H1 (cell line): ENCODE measurements at regions not wholly inside any gene's neighbourhood (a gene's known extent, or its start where the extent isn't known, plus 50 kb on each side); places are given as distances from the start of the nearest gene placed in this dataset.

ENCODE experiments used
- CTCF ChIA-PET: fragments of 300-600 bp; sonication (Branson Sonifier 250); formaldehyde crosslinking; loops from one replicate; lab custom pipeline; 2021; ENCODE audit not compliant: partially characterized antibody; lab: Charles Lee
- POLR2A ChIA-PET: fragments of 300-600 bp; sonication (Branson Sonifier 250); formaldehyde crosslinking; loops from one replicate; lab custom pipeline; 2021; ENCODE audit warnings: inconsistent platforms; ENCODE audit not compliant: partially characterized antibody; lab: Charles Lee
- DNase-seq, 2 experiments: peaks; one replicate each; pipeline versions ENCODE4 v3.0.0 to v3.0.0-alpha.2; 2010 to 2022; ENCODE audit warnings: low spot score in 2 of 2, low read depth in 1 of 2, mixed read lengths in 1 of 2
- FAIRE-seq: peaks from 2 replicates; lab custom pipeline; 2011; peaks lifted over from hg19 to GRCh38; lab: Jason Lieb, UNC
- H2AFZ ChIP-seq: 2 replicates; pipeline ENCODE4 v1.8.1; 2012; ENCODE audit warnings: low read length, inconsistent platforms
- H2AK5ac ChIP-seq: 2 replicates; pipeline ENCODE4 v1.6.1; 2013; ENCODE audit warnings: low read depth, low read length
- H2BK120ac ChIP-seq: replicated peaks from 2 replicates; pipeline ENCODE3; 2013; ENCODE audit warnings: low read depth, low read length, inconsistent platforms
- H2BK12ac ChIP-seq: 2 replicates; pipeline ENCODE4 v1.6.1; 2013; ENCODE audit warnings: low read depth, low read length
- H2BK15ac ChIP-seq: 2 replicates; pipeline ENCODE4 v1.6.1; 2013; ENCODE audit warnings: low read length
- H2BK20ac ChIP-seq: 2 replicates; pipeline ENCODE4 v1.6.1; 2013; ENCODE audit warnings: low read length
- H2BK5ac ChIP-seq: 2 replicates; pipeline ENCODE4 v1.6.1; 2013; ENCODE audit warnings: low read depth, low read length
- H3K14ac ChIP-seq: 2 replicates; pipeline ENCODE4 v1.6.1; 2013; ENCODE audit warnings: inconsistent platforms; ENCODE audit not compliant: insufficient read length
- H3K18ac ChIP-seq: 2 replicates; pipeline ENCODE4 v1.6.1; 2013; ENCODE audit warnings: low read length; ENCODE audit errors: extremely low read depth
- H3K23ac ChIP-seq: 2 replicates; pipeline ENCODE4 v1.6.1; 2013; ENCODE audit warnings: inconsistent platforms; ENCODE audit not compliant: insufficient read length
- H3K23me2 ChIP-seq: 2 replicates; pipeline ENCODE4 v1.6.1; 2013; ENCODE audit warnings: low read depth, low read length
- H3K27ac ChIP-seq: 2 replicates; pipeline ENCODE4 v1.6.1; 2011; ENCODE audit warnings: low read depth, low read length, inconsistent platforms
- H3K27me3 ChIP-seq, 4 experiments: replicated peaks in 1 of 4; 1 replicate in 1 of 4; 2 replicates in 3 of 4; pipeline versions ENCODE4 v1.6.1 to v1.8.1; 2011 to 2013; ENCODE audit warnings: low read length in 3 of 4, mild to moderate bottlenecking in 3 of 4, inconsistent platforms in 2 of 4, mixed read lengths in 2 of 4, moderate library complexity in 1 of 4; ENCODE audit not compliant: control insufficient read depth in 3 of 4, insufficient read depth in 3 of 4; ENCODE audit errors: extremely low read depth in 1 of 4
- H3K36me3 ChIP-seq, 4 experiments: 2 replicates each; pipeline versions ENCODE4 v1.6.1 to v1.8.1; 2011 to 2013; ENCODE audit warnings: mild to moderate bottlenecking in 4 of 4, low read length in 3 of 4, moderate library complexity in 2 of 4, control low read depth in 1 of 4, inconsistent platforms in 1 of 4; ENCODE audit not compliant: insufficient read depth in 4 of 4, control insufficient read depth in 2 of 4
- H3K4ac ChIP-seq: replicated peaks from 2 replicates; pipeline ENCODE3; 2013; ENCODE audit warnings: low read length, low read depth, mixed read lengths, inconsistent platforms; ENCODE audit not compliant: insufficient read length
- H3K4me1 ChIP-seq, 4 experiments: replicated peaks in 1 of 4; 1 replicate in 1 of 4; 2 replicates in 3 of 4; pipeline versions ENCODE4 v1.6.1 to v1.8.1; 2011 to 2013; ENCODE audit warnings: low read length in 3 of 4, inconsistent platforms in 2 of 4, mixed read lengths in 1 of 4; ENCODE audit not compliant: insufficient read depth in 4 of 4, control insufficient read depth in 3 of 4
- H3K4me2 ChIP-seq, 2 experiments: 2 replicates each; pipeline versions ENCODE4 v1.6.1 to v1.8.1; 2011 to 2013; ENCODE audit warnings: low read depth in 2 of 2, low read length in 2 of 2, control low read depth in 1 of 2, inconsistent platforms in 1 of 2, mild to moderate bottlenecking in 1 of 2; ENCODE audit not compliant: insufficient read depth in 1 of 2
- H3K4me3 ChIP-seq, 4 experiments: fragments of 200-600, 300-600 bp in 1 of 4; sonication (generic), shearing (Covaris generic), sonication (Bioruptor Twin) in 1 of 4; 2 replicates each; pipeline versions ENCODE4 v1.5.1 to v1.8.1; 2011 to 2016; ENCODE audit warnings: low read length in 4 of 4, low read depth in 3 of 4, control low read depth in 2 of 4, inconsistent platforms in 2 of 4, mild to moderate bottlenecking in 2 of 4, mixed read lengths in 1 of 4, moderate library complexity in 1 of 4; ENCODE audit not compliant: insufficient read depth in 2 of 4; ENCODE audit errors: extremely low read depth in 1 of 4
- H3K56ac ChIP-seq: replicated peaks from 2 replicates; pipeline ENCODE3; 2013; ENCODE audit warnings: low read depth, mild to moderate bottlenecking, mixed read lengths, low read length, inconsistent platforms; ENCODE audit not compliant: insufficient read length
- H3K79me1 ChIP-seq: 2 replicates; pipeline ENCODE4 v1.6.1; 2013; ENCODE audit warnings: low read depth, low read length, control low read depth
- H3K79me2 ChIP-seq, 2 experiments: 2 replicates each; pipeline versions ENCODE4 v1.6.1 to v1.8.1; 2012 to 2013; ENCODE audit warnings: low read length in 2 of 2, mild to moderate bottlenecking in 2 of 2, inconsistent platforms in 1 of 2; ENCODE audit not compliant: insufficient read depth in 2 of 2, control insufficient read depth in 1 of 2
- H3K9ac ChIP-seq, 4 experiments: replicated peaks in 1 of 4; 1 replicate in 1 of 4; 2 replicates in 3 of 4; pipeline versions ENCODE4 v1.6.1 to v1.8.1; 2011 to 2013; ENCODE audit warnings: low read depth in 3 of 4, low read length in 3 of 4, control low read depth in 2 of 4, mild to moderate bottlenecking in 2 of 4, moderate library complexity in 2 of 4, inconsistent platforms in 1 of 4; ENCODE audit errors: extremely low read depth in 1 of 4
- H3K9me3 ChIP-seq, 2 experiments: 2 replicates each; pipeline versions ENCODE4 v1.6.1 to v1.8.1; 2012 to 2013; ENCODE audit warnings: mild to moderate bottlenecking in 2 of 2, moderate library complexity in 2 of 2, control low read depth in 1 of 2, inconsistent platforms in 1 of 2, low read depth in 1 of 2, low read length in 1 of 2, mixed read lengths in 1 of 2; ENCODE audit not compliant: insufficient read depth in 2 of 2
- H4K20me1 ChIP-seq, 2 experiments: replicated peaks in 1 of 2; 2 replicates each; pipeline versions ENCODE3 to v1.8.1; 2011 to 2013; ENCODE audit warnings: inconsistent platforms in 2 of 2, low read length in 2 of 2, mild to moderate bottlenecking in 1 of 2; ENCODE audit not compliant: insufficient read depth in 2 of 2, control insufficient read depth in 1 of 2
- H4K5ac ChIP-seq: 2 replicates; pipeline ENCODE4 v1.6.1; 2013; ENCODE audit warnings: low read length, low read depth, mixed read lengths, inconsistent platforms; ENCODE audit not compliant: insufficient read length
- H4K8ac ChIP-seq: 2 replicates; pipeline ENCODE4 v1.8.0; 2013; ENCODE audit warnings: mild to moderate bottlenecking, moderate library complexity, low read length, inconsistent platforms; ENCODE audit not compliant: insufficient read depth; ENCODE audit errors: extremely low read depth
- H4K91ac ChIP-seq: replicated peaks from 2 replicates; pipeline ENCODE3; 2013; ENCODE audit warnings: low read length, mixed read lengths, inconsistent platforms; ENCODE audit not compliant: insufficient read length
- EZH2 ChIP-seq: fragments of 200-600 bp; sonication (generic); IDR thresholded peaks from 2 replicates; pipeline ENCODE4 v1.7.1; 2012; ENCODE audit warnings: low read depth, mild to moderate bottlenecking, moderate library complexity, low read length, inconsistent platforms; ENCODE audit not compliant: severe bottlenecking
- SAP30 ChIP-seq: fragments of 300-600 bp; sonication (generic); IDR thresholded peaks from 2 replicates; pipeline ENCODE4 v1.7.1; 2012; ENCODE audit warnings: low read length, moderate library complexity, mild to moderate bottlenecking, inconsistent platforms; ENCODE audit not compliant: insufficient read depth, insufficient replicate concordance
- SP4 ChIP-seq: IDR thresholded peaks from 2 replicates; pipeline ENCODE4 v1.6.1; 2012; ENCODE audit warnings: low read length, inconsistent platforms
- TEAD4 ChIP-seq: IDR thresholded peaks from 2 replicates; pipeline ENCODE4 v1.6.1; 2012; ENCODE audit warnings: low read depth, low read length, inconsistent platforms, mixed read lengths
- WGBS, 2 experiments: shearing (Covaris generic) in 1 of 2; methylation state at CpG; one replicate each; pipeline versions ENCODE4 v1.1.6 to v1.1.7; 2013 to 2015; ENCODE audit warnings: low lambda C conversion rate in 2 of 2, mixed read lengths in 2 of 2, inconsistent platforms in 1 of 2, low coverage in 1 of 2, missing lambda C conversion rate in 1 of 2; ENCODE audit not compliant: insufficient replicate concordance in 2 of 2, insufficient coverage in 1 of 2, insufficient read length in 1 of 2; ENCODE audit errors: extremely low coverage in 1 of 2, missing lambda C conversion rate in 1 of 2; 5-methylcytosine and 5-hydroxymethylcytosine counted together

- Histone ChIP-seq H4K20me1 (no peaks in the 10 kb centered on the region), H3K4me3 (no peak overlapping the region), H3K4me1 (no peaks in the 10 kb centered on the region), H2BK12ac (no peak overlapping the region), H2AFZ (no peak overlapping the region), H3K79me2 (no peaks in the 10 kb centered on the region), H3K18ac (no peak overlapping the region), H3K27me3 (no peaks in the 10 kb centered on the region), H4K8ac (no peak overlapping the region), H2BK5ac (no peak overlapping the region), H3K27ac (no peak overlapping the region), H2BK120ac (no peak overlapping the region), H3K36me3 (no peaks in the 10 kb centered on the region), H2BK20ac (no peak overlapping the region), H3K23me2 (no peaks in the 10 kb centered on the region), H3K79me1 (no peaks in the 10 kb centered on the region), H4K91ac (no peak overlapping the region), H4K5ac (no peak overlapping the region), H2AK5ac (no peak overlapping the region), H2BK15ac (no peak overlapping the region), H3K56ac (no peak overlapping the region), H3K23ac (no peak overlapping the region), H3K9me3 (no peaks in the 10 kb centered on the region), H3K14ac (no peak overlapping the region), H3K4me2 (no peak overlapping the region), H3K4ac (no peak overlapping the region), H3K9ac (no peak overlapping the region)
- CTCF ChIA-PET = no interaction called here
- POLR2A ChIA-PET = no interaction called here
- TF ChIP-seq TEAD4 (no peak), EZH2 (no peak), SP4 (no peak), SAP30 (no peak)
- FAIRE-seq = no peak
- WGBS, 2 experiments = 92% methylated on average over 4 of the region's 4 CpGs; no CpG with 5 or more reads in 1 of the 2 experiments
- DNase-seq = no peak
Observed at GRCh38 chr7:114799628-114800028, 122.3 kb upstream of the MDFIC start.
